HCT116 (cell line): ENCODE measurements at regions not wholly inside any gene's neighbourhood (a gene's known extent, or its start where the extent isn't known, plus 50 kb on each side); places are given as distances from the start of the nearest gene placed in this dataset.

Source experiments
- ATAC-seq: fragments of 200-7000 bp; cut with Tn5 transposase; 2 replicates; pipeline ENCODE4 v1.9.1; 2020; ENCODE audit warnings: mild to moderate bottlenecking, moderate library complexity
- BruUV-seq: library from RNA; stranded (reverse); fragments of 400-500 nt; replicated peaks from 2 replicates; lab custom pipeline; 2021; lab: Mats Ljungman, UMichigan
- CTCF ChIA-PET: fragments of 300-600 bp; sonication (Branson Sonifier 250); formaldehyde crosslinking; loops from one replicate; lab custom pipeline; 2021; ENCODE audit warnings: antibody characterized with exemption; lab: Charles Lee
- POLR2A ChIA-PET: fragments of 300-600, 350-600 bp; sonication (Branson Sonifier 250); formaldehyde crosslinking; loops from one replicate; lab custom pipeline; 2021; ENCODE audit warnings: antibody characterized with exemption; lab: Charles Lee
- RAD21 ChIA-PET, 2 experiments: fragments of 300-600 bp; sonication (Branson Sonifier 250); formaldehyde crosslinking; loops; one replicate each; lab custom pipeline; 2023; ENCODE audit warnings: low total read pairs in 2 of 2; ENCODE audit not compliant: uncharacterized antibody in 2 of 2, unreplicated experiment in 2 of 2, low non-redundant PET in 1 of 2; lab: Charles Lee
- DNase-seq: peaks from one replicate; pipeline ENCODE4 v3.0.0-alpha.2; 2010; ENCODE audit warnings: low read depth, low spot score
- H2AFZ ChIP-seq: fragments of 200-600 bp; shearing (Covaris generic), sonication (generic); 2 replicates; pipeline ENCODE4 v1.6.1; 2017; ENCODE audit warnings: low read depth, mixed run types, mixed read lengths, antibody characterized with exemption, low read length; ENCODE audit not compliant: poor library complexity, severe bottlenecking
- H3K27ac ChIP-seq: 2 replicates; pipeline ENCODE4 v1.5.1; 2012; ENCODE audit warnings: low read depth, low read length
- H3K27me3 ChIP-seq: fragments of 200-600 bp; sonication (generic); 2 replicates; pipeline ENCODE4 v1.6.1; 2016; ENCODE audit warnings: mixed run types, low read length, mixed read lengths; ENCODE audit not compliant: insufficient read depth
- H3K36me3 ChIP-seq, 2 experiments: fragments of 200-500 bp in 1 of 2; fragments of 200-600 bp in 1 of 2; sonication (Bioruptor generic) in 1 of 2; sonication (generic) in 1 of 2; 2 replicates each; pipeline versions ENCODE4 v1.5.1 to v1.6.1; 2014 to 2016; ENCODE audit warnings: low read length in 2 of 2, inconsistent platforms in 1 of 2, mixed read lengths in 1 of 2, mixed run types in 1 of 2; ENCODE audit not compliant: insufficient read depth in 2 of 2, control insufficient read depth in 1 of 2
- H3K4me1 ChIP-seq, 2 experiments: fragments of 200-600 bp in 1 of 2; sonication (generic) in 1 of 2; 2 replicates each; pipeline versions ENCODE4 v1.5.1 to v1.6.1; 2012 to 2017; ENCODE audit warnings: low read length in 2 of 2, inconsistent platforms in 1 of 2, mild to moderate bottlenecking in 1 of 2, mixed read lengths in 1 of 2, mixed run types in 1 of 2, moderate library complexity in 1 of 2; ENCODE audit not compliant: insufficient read depth in 2 of 2, control insufficient read depth in 1 of 2
- H3K4me2 ChIP-seq: fragments of 200-600 bp; sonication (generic); 2 replicates; pipeline ENCODE4 v1.6.1; 2017; ENCODE audit warnings: mixed run types, low read length, mixed read lengths
- H3K4me3 ChIP-seq, 2 experiments: fragments of 200-600 bp in 1 of 2; sonication (generic) in 1 of 2; replicated peaks in 1 of 2; 2 replicates each; pipeline ENCODE4 v1.5.1; 2011 to 2016; ENCODE audit warnings: low read length in 2 of 2, control low read depth in 1 of 2, low read depth in 1 of 2, mild to moderate bottlenecking in 1 of 2, mixed read lengths in 1 of 2, mixed run types in 1 of 2
- H3K79me2 ChIP-seq: fragments of 200-600 bp; sonication (generic); 2 replicates; pipeline ENCODE4 v1.6.1; 2017; ENCODE audit warnings: mild to moderate bottlenecking, mixed run types, low read length, moderate library complexity, mixed read lengths; ENCODE audit not compliant: insufficient read depth
- H3K9ac ChIP-seq: fragments of 200-600 bp; sonication (generic); 2 replicates; pipeline ENCODE4 v1.6.1; 2016; ENCODE audit warnings: low read length, mixed read lengths
- H3K9me2 ChIP-seq: fragments of 200-600 bp; sonication (generic), shearing (Covaris generic); 2 replicates; pipeline ENCODE4 v1.6.1; 2017; ENCODE audit warnings: mixed run types, mild to moderate bottlenecking, moderate library complexity; ENCODE audit not compliant: insufficient read depth
- H3K9me3 ChIP-seq, 2 experiments: fragments of 200-500 bp in 1 of 2; fragments of 200-600 bp in 1 of 2; sonication (Bioruptor generic) in 1 of 2; sonication (generic) in 1 of 2; 2 replicates each; pipeline ENCODE4 v1.6.1; 2014 to 2017; ENCODE audit warnings: low read length in 2 of 2, mixed read lengths in 2 of 2, inconsistent platforms in 1 of 2, low read depth in 1 of 2, mild to moderate bottlenecking in 1 of 2, mixed run types in 1 of 2, moderate library complexity in 1 of 2; ENCODE audit not compliant: control insufficient read depth in 1 of 2, insufficient read depth in 1 of 2
- H4K20me1 ChIP-seq: fragments of 200-600 bp; sonication (generic), shearing (Covaris generic); 2 replicates; pipeline ENCODE4 v1.6.1; 2017; ENCODE audit warnings: mixed run types, mild to moderate bottlenecking, moderate library complexity; ENCODE audit not compliant: insufficient read depth
- CBX3 ChIP-seq: IDR thresholded peaks from 2 replicates; pipeline ENCODE4 v1.6.1; 2012; ENCODE audit warnings: low read depth
- CEBPB ChIP-seq: IDR thresholded peaks from 2 replicates; pipeline ENCODE4 v1.6.1; 2012; ENCODE audit warnings: low read depth
- EGR1 ChIP-seq: IDR thresholded peaks from 2 replicates; pipeline ENCODE4 v1.6.1; 2012; ENCODE audit warnings: low read depth
- EZH2 ChIP-seq: fragments of 200-600 bp; sonication (generic); IDR thresholded peaks from 2 replicates; pipeline ENCODE4 v1.6.1; 2017; ENCODE audit warnings: antibody characterized with exemption, mixed run types
- EZH2phosphoT487 ChIP-seq: fragments of 200-600 bp; IDR thresholded peaks from 2 replicates; pipeline ENCODE4 v1.6.1; 2018; ENCODE audit warnings: antibody characterized with exemption, borderline replicate concordance
- SRF ChIP-seq: IDR thresholded peaks from 2 replicates; pipeline ENCODE4 v1.6.1; 2012; ENCODE audit warnings: low read depth
- TCF7L2 ChIP-seq: IDR thresholded peaks from 2 replicates; pipeline ENCODE4 v1.7.0; 2011; ENCODE audit warnings: borderline replicate concordance, inconsistent platforms; ENCODE audit not compliant: insufficient read depth, insufficient read length; ENCODE audit errors: extremely low read depth
- ZNF274 ChIP-seq: fragments of 200-500 bp; sonication (Bioruptor generic); IDR thresholded peaks from 2 replicates; pipeline ENCODE4 v1.6.1; 2014; ENCODE audit warnings: mild to moderate bottlenecking, low read depth, low read length, inconsistent platforms
- intact Hi-C: fragments of 100-400 bp; cut with micrococcal nuclease; formaldehyde crosslinking; loops from 2 replicates; pipeline ENCODE4 v1.10.0; 2022
- TF ChIP-seq, protein P1 (sequence below): IDR thresholded peaks from 2 replicates; pipeline ENCODE4 v1.6.1; 2011; ENCODE audit warnings: mild to moderate bottlenecking, low read length, moderate library complexity; ENCODE audit not compliant: insufficient replicate concordance; ENCODE audit errors: extremely low read depth
- TF ChIP-seq, protein P2 (sequence below): IDR thresholded peaks from 2 replicates; pipeline ENCODE4 v1.6.1; 2012
- TF ChIP-seq, protein P3 (sequence below): IDR thresholded peaks from 2 replicates; pipeline ENCODE4 v1.6.1; 2012; ENCODE audit warnings: low read depth
- TF ChIP-seq, protein P4 (sequence below), 3 experiments: fragments of 200-600 bp in 1 of 3; sonication (generic) in 1 of 3; IDR thresholded peaks in 2 of 3; conservative IDR thresholded peaks in 1 of 3; 2 replicates each; pipeline ENCODE4 v1.5.1; 2012 to 2017; ENCODE audit warnings: low read depth in 2 of 3, low read length in 2 of 3, antibody characterized with exemption in 1 of 3, borderline replicate concordance in 1 of 3, control low read depth in 1 of 3, mild to moderate bottlenecking in 1 of 3, mixed read lengths in 1 of 3, mixed run types in 1 of 3, moderate library complexity in 1 of 3; ENCODE audit not compliant: insufficient read depth in 1 of 3

DNA sequence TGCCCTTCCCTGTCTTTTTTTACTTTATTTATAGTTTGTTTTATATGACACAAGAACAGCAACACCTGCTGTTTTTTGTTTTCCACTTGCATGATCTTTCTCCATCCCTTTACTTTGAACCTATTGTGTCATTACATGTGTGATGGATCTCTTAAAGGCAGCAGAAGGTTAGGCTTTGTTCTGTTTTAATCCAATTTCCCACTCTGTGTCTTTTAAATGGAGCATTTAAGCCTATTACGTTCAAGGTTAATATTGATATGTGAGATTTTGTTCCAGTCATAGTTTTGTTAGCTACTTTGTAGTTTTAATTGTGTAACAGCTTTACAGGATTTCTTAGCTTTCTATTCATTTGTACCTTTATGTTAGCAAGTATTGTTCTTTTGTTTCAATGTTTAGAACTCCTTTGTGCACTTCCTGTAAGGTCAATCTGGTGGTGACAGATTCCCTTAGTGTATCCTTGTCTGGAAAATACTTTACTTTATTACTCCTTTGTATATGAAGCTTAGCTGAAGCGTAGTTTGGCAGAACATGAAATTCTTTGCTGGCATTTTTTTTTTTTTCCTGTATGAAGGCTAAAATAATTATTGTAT, 1443.0 kb upstream of the LRRTM1 start:
- intact Hi-C loops: no loop called here
- H3K27me3 ChIP-seq: no peaks in the 10 kb centered on the region
- DNase-seq: no peak
- ChIA-PET RAD21 (no interaction called here), POLR2A (no interaction called here), CTCF (no interaction called here)
- no peaks in the 10 kb centered on the region for H3K9me3 ChIP-seq
- ATAC-seq: no peak
- no peaks in the 10 kb centered on the region for H3K4me1 ChIP-seq
- H3K27ac ChIP-seq: no peak overlapping the region
- H3K36me3 ChIP-seq: no peaks in the 10 kb centered on the region
- H4K20me1 ChIP-seq: no peaks in the 10 kb centered on the region
- no peak overlapping the region for H2AFZ ChIP-seq
- TF ChIP-seq SRF (no peak), ZNF274 (no peak), EZH2phosphoT487 (no peak), TCF7L2 (no peak), EGR1 (no peak), CEBPB (no peak), EZH2 (no peak), CBX3 (no peak)
- TF ChIP-seq, protein P1, sequence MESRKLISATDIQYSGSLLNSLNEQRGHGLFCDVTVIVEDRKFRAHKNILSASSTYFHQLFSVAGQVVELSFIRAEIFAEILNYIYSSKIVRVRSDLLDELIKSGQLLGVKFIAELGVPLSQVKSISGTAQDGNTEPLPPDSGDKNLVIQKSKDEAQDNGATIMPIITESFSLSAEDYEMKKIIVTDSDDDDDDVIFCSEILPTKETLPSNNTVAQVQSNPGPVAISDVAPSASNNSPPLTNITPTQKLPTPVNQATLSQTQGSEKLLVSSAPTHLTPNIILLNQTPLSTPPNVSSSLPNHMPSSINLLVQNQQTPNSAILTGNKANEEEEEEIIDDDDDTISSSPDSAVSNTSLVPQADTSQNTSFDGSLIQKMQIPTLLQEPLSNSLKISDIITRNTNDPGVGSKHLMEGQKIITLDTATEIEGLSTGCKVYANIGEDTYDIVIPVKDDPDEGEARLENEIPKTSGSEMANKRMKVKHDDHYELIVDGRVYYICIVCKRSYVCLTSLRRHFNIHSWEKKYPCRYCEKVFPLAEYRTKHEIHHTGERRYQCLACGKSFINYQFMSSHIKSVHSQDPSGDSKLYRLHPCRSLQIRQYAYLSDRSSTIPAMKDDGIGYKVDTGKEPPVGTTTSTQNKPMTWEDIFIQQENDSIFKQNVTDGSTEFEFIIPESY: no peak
- TF ChIP-seq, protein P2, sequence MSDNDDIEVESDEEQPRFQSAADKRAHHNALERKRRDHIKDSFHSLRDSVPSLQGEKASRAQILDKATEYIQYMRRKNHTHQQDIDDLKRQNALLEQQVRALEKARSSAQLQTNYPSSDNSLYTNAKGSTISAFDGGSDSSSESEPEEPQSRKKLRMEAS: no peak
- TF ChIP-seq, protein P3, sequence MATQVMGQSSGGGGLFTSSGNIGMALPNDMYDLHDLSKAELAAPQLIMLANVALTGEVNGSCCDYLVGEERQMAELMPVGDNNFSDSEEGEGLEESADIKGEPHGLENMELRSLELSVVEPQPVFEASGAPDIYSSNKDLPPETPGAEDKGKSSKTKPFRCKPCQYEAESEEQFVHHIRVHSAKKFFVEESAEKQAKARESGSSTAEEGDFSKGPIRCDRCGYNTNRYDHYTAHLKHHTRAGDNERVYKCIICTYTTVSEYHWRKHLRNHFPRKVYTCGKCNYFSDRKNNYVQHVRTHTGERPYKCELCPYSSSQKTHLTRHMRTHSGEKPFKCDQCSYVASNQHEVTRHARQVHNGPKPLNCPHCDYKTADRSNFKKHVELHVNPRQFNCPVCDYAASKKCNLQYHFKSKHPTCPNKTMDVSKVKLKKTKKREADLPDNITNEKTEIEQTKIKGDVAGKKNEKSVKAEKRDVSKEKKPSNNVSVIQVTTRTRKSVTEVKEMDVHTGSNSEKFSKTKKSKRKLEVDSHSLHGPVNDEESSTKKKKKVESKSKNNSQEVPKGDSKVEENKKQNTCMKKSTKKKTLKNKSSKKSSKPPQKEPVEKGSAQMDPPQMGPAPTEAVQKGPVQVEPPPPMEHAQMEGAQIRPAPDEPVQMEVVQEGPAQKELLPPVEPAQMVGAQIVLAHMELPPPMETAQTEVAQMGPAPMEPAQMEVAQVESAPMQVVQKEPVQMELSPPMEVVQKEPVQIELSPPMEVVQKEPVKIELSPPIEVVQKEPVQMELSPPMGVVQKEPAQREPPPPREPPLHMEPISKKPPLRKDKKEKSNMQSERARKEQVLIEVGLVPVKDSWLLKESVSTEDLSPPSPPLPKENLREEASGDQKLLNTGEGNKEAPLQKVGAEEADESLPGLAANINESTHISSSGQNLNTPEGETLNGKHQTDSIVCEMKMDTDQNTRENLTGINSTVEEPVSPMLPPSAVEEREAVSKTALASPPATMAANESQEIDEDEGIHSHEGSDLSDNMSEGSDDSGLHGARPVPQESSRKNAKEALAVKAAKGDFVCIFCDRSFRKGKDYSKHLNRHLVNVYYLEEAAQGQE: no peak
- TF ChIP-seq, protein P4, sequence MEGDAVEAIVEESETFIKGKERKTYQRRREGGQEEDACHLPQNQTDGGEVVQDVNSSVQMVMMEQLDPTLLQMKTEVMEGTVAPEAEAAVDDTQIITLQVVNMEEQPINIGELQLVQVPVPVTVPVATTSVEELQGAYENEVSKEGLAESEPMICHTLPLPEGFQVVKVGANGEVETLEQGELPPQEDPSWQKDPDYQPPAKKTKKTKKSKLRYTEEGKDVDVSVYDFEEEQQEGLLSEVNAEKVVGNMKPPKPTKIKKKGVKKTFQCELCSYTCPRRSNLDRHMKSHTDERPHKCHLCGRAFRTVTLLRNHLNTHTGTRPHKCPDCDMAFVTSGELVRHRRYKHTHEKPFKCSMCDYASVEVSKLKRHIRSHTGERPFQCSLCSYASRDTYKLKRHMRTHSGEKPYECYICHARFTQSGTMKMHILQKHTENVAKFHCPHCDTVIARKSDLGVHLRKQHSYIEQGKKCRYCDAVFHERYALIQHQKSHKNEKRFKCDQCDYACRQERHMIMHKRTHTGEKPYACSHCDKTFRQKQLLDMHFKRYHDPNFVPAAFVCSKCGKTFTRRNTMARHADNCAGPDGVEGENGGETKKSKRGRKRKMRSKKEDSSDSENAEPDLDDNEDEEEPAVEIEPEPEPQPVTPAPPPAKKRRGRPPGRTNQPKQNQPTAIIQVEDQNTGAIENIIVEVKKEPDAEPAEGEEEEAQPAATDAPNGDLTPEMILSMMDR (IDR thresholded peaks at IDR 0.05 in 2 of 3, conservative IDR thresholded peaks at IDR 0.05 in 1 of 3; ENCODE audit: borderline replicate concordance in 1 of 3, insufficient read depth in 1 of 3, low read depth in 2 of 3, low read length in 2 of 3): no peak
- no peaks in the 10 kb centered on the region for H3K79me2 ChIP-seq
- no TSS peak for BruUV-seq
- H3K9me2 ChIP-seq: no peaks in the 10 kb centered on the region
- H3K9ac ChIP-seq: no peak overlapping the region
- H3K4me3 ChIP-seq: no peak overlapping the region
- no peak overlapping the region for H3K4me2 ChIP-seq
